GM21723 (cell line): ENCODE measurements at regions not wholly inside any gene's neighbourhood (a gene's known extent, or its start where the extent isn't known, plus 50 kb on each side); places are given as distances from the start of the nearest gene placed in this dataset.

Experiments used
- ATAC-seq: cut with Tn5 transposase; IDR thresholded peaks from one replicate; pipeline ENCODE4 v1.9.1; 2021; ENCODE audit warnings: mild to moderate bottlenecking, moderate library complexity; ENCODE audit not compliant: unreplicated experiment

DNA sequence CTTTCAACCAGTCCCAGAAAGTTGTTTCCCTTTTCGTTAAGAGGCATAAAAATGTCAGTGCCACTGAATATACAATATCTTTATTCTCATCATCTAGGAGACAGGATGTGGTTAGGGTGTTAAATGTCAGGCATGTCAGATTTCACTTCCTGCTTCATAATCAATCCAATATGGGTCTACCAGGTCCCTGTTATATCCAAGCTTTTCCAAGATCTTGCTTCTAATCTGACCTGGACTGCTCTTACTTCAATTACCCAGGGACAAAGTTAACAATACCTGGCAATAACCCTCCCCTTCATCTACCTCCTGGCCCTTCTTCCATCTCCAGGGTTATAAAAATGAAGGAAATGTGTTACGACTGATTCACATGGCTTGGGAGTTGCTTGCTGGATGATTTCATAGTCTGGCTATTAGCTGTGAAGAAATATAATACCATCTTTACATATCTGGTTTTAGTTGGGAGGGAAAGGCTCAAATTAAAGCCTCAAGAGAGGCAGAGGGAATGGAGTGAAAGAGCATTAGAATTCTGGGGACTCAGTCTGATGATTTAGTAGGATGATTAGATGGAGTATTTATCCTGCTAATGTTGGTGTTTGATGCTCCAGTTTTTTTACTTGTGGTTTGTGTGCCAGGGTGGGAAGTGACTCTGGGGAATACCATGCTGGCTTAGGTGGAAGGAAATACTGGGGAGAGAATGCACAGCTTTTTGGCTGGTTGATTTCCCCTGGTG, 534.3 kb downstream of the ETS1 start:
- no peak for ATAC-seq

DNA sequence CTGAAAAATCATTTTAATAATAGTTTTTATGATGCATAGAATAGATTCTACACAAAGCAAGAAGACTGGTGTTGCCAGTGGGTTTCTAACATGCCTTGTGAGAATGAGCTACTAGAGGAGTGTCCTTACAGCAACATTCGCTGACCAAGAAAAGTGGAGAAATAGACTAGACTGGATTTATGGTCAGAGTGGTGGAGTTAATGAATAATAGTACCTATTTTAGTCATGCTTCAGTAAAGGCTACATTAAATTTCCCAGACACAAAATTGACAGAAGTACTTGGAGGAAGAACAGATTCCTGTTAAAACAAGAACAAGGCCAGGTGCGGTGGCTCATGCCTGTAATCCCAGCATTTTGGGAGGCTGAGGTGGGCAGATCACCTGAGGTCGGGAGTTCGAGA, 539.2 kb downstream of the ETS1 start:
- no peak for ATAC-seq

GRCh38 chr11:128047026-128047425, 540.3 kb downstream of the ETS1 start:
- no peak for ATAC-seq

DNA sequence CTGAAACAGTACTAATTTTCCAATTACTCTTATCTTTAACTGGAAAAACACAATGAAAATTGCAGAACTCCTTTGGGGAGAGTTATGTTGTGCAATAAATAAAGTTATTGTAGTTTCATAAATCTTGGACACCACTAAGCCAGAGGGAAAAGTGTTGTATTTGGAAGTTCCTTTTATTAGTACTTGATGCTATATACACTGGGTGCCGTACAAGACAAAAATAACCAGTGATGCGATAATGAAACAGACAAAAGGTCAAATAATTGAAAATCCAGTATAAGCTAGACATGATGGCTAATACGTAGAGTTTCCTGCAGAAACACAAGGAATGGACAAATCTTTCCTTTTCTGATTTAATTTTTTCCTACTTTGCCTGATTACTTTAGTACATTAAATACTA, 541.1 kb downstream of the ETS1 start:
- ATAC-seq: no peak

GRCh38 chr11:128045094-128045725, 542.1 kb downstream of the ETS1 start:
- ATAC-seq: no peak

GRCh38 chr11:128042290-128042751, 545.0 kb downstream of the ETS1 start:
- ATAC-seq: no peak

DNA sequence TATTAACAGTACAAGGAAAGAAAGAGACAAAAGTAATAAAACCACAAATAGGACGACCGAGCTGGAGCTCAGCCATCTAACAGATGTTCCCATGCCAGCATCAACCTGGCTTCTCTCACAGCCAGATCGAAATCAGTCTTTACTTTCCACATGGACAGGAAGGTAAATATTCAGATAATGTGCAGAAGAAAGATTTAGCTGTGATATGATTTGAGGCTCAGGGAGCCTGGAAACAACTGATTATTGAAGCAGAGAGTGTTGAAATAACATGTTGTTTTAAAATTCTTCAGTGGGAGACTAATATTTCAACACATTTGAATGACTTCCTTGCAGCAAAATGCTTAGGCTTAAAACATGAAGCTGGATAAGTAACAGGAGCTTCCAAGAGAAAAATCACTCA, 546.8 kb downstream of the ETS1 start:
- ATAC-seq: no peak

GRCh38 chr11:128039140-128040021, 548.0 kb downstream of the ETS1 start:
- ATAC-seq: peak; percentile 90

GRCh38 chr11:128036556-128037093, 550.7 kb downstream of the ETS1 start:
- no peak for ATAC-seq

- no peak for ATAC-seq
Observed at GRCh38 chr11:128036006-128036405, 551.4 kb downstream of the ETS1 start.

GRCh38 chr11:128031538-128032134, 555.7 kb downstream of the ETS1 start:
- ATAC-seq: peak; percentile 87

DNA sequence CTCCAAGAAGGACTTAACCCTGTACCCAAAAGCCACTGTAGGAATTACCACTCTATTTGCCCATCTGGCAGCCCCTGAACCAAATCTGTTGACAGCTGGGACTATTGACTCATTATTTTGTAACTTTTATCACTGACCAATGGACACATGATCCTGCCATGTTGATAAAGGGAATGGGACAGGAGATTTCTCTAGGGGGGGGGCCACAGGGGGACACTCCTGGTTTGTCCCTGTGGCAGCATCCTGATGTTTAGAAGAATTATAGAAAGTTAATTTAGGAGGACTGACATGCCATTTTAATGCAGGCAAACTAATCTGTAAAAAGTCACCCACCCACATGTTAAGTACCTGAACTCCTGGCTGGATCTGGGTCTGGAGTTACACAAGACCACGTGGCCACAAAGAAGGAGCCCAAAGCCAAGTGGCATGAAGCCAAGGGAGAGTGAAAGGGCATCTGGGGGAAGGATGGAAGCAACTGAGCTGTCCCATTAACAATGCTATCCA, 558.1 kb downstream of the ETS1 start:
- ATAC-seq: no peak

GRCh38 chr11:128026596-128026995, 560.8 kb downstream of the ETS1 start:
- ATAC-seq: no peak

DNA sequence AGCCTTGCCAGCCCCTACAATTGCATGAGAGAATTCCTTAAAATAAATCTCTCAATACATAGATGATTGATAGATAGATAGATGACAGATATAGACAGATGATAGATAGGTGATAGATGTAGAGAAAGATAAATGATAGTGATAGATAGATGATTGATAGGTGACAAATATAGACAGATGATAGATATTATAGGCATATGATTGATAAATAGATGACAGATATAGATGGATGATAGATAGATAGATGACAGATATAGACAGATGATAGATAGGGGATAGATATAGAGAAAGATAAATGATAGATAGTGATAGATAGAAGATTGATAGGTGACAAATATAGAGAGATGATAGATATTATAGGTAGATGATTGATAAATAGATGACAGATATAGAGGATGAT, 564.6 kb downstream of the ETS1 start:
- ATAC-seq: no peak

GRCh38 chr11:128022007-128022368, 565.4 kb downstream of the ETS1 start:
- ATAC-seq: peak; percentile 59

GRCh38 chr11:128021349-128022006, 565.9 kb downstream of the ETS1 start:
- ATAC-seq: peak; percentile 32

- no peak for ATAC-seq
Observed at GRCh38 chr11:128018692-128019091, 568.7 kb downstream of the ETS1 start.

DNA sequence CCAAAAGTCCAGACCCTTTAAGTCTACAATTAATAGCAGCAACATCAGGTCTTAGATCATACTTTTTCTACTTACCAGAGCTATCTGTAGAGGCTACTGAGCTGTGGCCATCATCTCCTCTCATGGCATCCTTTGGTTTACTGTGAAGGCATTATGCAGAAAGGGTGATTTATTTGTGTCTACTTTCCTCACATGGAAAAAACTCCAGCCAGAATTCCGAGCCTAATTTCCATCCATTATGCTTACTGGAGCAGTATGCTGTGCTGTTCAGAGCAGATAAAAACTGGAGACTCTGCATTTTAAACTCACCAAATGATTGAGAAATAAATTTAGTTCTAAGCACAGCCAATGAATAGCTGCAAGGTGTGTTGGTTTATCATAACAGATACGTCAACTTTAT, 581.8 kb downstream of the ETS1 start:
- ATAC-seq: no peak

DNA sequence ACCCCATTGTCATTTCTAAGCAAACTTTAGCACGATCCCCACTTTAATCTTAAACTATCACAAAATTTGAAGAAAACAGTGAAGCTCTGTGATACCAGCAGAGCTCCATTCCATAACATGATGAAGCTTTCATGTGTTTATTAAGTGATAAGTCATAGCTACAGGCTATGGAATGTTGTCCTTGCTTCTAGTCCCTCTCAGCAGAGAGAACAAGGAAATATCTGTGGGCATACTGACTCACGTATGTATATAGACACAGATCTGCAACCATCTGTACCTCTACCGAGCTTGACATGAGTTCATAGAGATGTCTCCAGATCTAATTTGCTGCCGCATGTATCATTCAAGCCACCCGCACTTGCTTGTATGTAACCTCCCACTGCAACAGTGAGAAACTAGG, 588.9 kb downstream of the ETS1 start:
- no peak for ATAC-seq

- ATAC-seq: no peak
Observed at GRCh38 chr11:127997594-127997993, 589.8 kb downstream of the ETS1 start.
